ES-I3 (cell line): ENCODE measurements at regions not wholly inside any gene's neighbourhood (a gene's known extent, or its start where the extent isn't known, plus 50 kb on each side); places are given as distances from the start of the nearest gene placed in this dataset.

Source experiments
- H3K36me3 ChIP-seq: 2 replicates; pipeline ENCODE4 v1.6.1; 2013; ENCODE audit warnings: mild to moderate bottlenecking, low read length, control low read depth, moderate library complexity; ENCODE audit not compliant: insufficient read depth
- H3K4me1 ChIP-seq: 2 replicates; pipeline ENCODE4 v1.6.1; 2013; ENCODE audit warnings: mild to moderate bottlenecking, control low read depth, low read length; ENCODE audit not compliant: insufficient read depth
- H3K9ac ChIP-seq: 2 replicates; pipeline ENCODE4 v1.6.1; 2013; ENCODE audit warnings: low read depth, mild to moderate bottlenecking, low read length, moderate library complexity
- H3K9me3 ChIP-seq: 2 replicates; pipeline ENCODE4 v1.6.1; 2013; ENCODE audit warnings: mild to moderate bottlenecking, low read length, moderate library complexity; ENCODE audit not compliant: control insufficient read depth, insufficient read depth

DNA sequence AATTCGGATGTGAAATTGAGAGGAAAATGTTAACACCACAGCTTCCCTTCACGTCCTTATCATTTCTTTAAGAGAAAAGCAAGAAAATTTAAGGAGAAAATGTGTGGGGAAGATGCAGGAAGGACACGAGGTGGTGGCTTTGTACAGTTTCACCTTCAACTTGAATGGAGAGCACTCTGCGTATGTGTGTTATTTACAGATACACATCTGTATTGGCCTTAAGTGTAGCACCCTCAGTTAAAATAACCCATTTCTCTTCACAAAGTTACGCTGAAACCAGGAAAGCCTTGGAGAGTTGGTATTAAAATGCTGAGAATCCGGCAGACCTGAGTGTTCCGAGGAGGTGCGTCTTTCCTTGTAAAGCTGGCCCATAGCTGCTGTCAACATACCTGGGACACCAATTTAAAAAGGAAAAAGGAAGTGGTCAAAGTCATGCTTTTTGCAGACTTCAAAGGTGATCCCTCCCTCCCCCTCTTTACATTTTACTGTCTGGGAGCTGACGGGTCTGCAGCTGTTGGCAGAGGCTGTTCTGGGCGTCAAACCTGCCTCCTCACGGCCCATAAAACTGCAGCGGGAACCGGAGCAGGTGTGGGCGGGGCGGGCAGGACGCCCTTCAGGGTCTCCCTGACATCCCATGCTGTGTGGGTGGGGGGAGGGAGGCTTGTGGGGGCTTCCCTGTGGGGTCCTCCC is 61.3 kb upstream of the TBXT start:
- Histone ChIP-seq H3K36me3 (no peaks in the 10 kb centered on the region), H3K4me1 (peaks cover 4% of the 10 kb centered on the region; the same call in 1 of the 2 replicates), H3K9me3 (no peaks in the 10 kb centered on the region), H3K9ac (no peak overlapping the region)

DNA sequence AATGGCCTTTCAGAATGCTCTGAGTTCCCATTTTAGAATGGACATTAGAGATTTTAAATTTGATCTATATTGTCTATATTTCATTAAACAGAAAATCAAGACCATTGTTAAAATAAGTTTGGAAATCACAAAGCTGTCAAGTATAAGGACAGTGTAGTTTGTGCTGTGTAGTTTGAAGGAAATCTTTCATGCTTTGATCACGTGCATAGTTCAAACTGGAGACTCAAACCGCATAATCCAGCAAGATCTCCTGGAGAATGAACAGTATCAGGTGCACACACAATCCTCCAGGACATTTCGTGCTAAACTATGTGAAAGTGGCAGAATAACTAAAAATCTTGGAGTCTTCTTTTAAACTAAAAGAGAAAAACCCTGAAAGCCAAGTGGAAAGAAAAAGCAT is 60.8 kb upstream of the TBXT start:
- no peak overlapping the region for H3K9ac ChIP-seq
- H3K4me1 ChIP-seq = peaks cover 4% of the 10 kb centered on the region; the same call in 1 of the 2 replicates
- H3K36me3 ChIP-seq = no peaks in the 10 kb centered on the region
- H3K9me3 ChIP-seq = no peaks in the 10 kb centered on the region

- no peaks in the 10 kb centered on the region for H3K4me1 ChIP-seq
- no peak overlapping the region for H3K9ac ChIP-seq
- no peaks in the 10 kb centered on the region for H3K9me3 ChIP-seq
- H3K36me3 ChIP-seq = no peaks in the 10 kb centered on the region
These were observed 55.4 kb upstream of the TBXT start for GRCh38 chr6:166223079-166223478.

GRCh38 chr6:166222631-166223030 is 55.0 kb upstream of the TBXT start:
- Histone ChIP-seq H3K9ac (no peak overlapping the region), H3K4me1 (no peaks in the 10 kb centered on the region), H3K36me3 (no peaks in the 10 kb centered on the region), H3K9me3 (no peaks in the 10 kb centered on the region)

- Histone ChIP-seq H3K4me1 (no peaks in the 10 kb centered on the region), H3K9me3 (no peaks in the 10 kb centered on the region), H3K36me3 (no peaks in the 10 kb centered on the region), H3K9ac (no peak overlapping the region)
These were observed 54.0 kb upstream of the TBXT start for GRCh38 chr6:166221636-166222035.

GRCh38 chr6:166221040-166221439 is 53.4 kb upstream of the TBXT start:
- Histone ChIP-seq H3K9me3 (no peaks in the 10 kb centered on the region), H3K4me1 (no peaks in the 10 kb centered on the region), H3K36me3 (no peaks in the 10 kb centered on the region), H3K9ac (no peak overlapping the region)
